Stimulated activated CD4-positive, alpha-beta T cell treated with anti-CD3 and anti-CD28 coated beads, TNF-alpha, amount 100 ng/mL, for 48 hours (primary cell): ENCODE measurements at regions not wholly inside any gene's neighbourhood (a gene's known extent, or its start where the extent isn't known, plus 50 kb on each side); places are given as distances from the start of the nearest gene placed in this dataset.

Source experiments
- DNase-seq, 3 donors: peaks; one replicate each; pipeline ENCODE4 v3.0.0-alpha.2; 2020; ENCODE audit warnings: low read depth in 3 of 3

DNA sequence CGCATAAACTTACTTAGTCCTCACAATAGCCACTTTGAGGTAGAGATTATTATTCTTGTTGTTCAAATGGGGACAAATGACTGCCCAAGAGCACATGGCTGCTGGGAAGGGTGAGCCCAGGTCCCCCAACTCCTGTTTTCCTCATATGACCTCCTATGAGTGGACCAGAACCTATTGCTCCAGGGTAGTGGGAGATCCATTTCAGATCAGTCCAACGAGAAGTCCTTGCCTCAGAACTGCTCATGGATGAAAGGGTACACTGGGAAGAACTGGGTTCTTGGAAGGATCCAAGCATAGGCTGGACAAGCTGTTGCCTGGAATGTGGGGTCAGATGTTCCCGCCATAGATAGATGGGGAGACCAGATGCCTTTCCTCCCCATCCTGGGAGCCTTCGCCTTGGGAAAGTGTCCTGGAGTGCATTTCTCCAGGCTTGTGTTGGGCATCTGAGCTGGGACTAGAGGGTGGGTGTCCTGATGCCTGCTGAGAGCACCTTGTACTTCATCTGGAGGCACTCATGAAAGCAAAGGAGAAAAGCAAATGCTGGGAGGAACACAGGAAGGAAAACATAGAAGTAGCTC is 146.3 kb upstream of the B3GAT1 start:
- no peak for DNase-seq

DNA sequence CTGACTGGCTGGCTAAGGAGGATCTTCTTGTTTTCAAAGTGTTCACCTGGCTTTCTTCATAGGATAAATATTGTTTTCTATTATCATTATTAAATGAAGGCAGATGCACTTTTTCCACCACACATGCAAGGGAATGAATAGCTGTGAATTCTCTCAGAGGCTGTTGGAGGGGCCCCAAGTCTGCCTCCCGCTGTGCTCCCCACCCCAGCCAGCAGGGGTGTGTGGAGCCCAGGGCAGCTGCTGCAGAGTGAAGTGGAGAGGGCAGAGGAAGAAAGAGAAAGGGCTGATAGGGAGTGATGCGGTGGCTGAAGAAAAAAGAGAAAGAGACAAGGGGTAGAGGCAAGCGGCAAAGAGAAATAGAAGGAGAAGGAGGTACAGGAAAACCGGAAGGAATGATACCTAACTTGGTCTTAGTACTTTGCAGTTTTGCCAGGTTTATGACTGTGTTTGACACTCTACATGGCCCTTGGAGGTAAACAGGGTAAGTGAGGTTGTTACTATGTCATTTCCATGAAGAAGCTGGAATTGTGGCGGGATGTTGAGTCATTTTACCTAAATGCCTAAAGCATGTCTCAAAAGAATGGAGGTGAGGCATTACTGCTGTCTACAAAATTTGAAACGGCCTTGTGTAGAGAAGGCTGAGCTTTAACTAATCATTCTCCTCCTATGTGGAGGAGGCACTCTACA is 145.7 kb upstream of the B3GAT1 start:
- DNase-seq: no peak

DNA sequence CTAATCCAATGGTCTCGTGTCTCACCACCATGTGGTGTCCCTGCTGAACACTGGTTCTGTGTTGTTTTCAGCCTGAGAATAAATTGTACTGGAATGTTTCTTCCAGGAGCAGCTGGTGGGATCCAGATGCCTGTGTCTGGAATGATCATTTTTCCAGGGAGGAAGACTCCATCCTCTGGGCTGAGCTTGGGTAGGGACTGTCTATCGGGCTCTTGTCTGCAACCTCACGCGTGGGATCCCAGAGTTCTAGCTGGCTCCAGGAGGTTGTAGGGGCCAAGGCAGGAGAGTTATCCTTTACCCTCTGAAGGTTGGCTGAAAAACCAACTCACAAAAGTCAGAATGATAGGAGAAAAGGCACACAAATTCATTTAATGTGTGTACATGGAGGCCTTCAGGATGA is 144.1 kb upstream of the B3GAT1 start:
- no peak for DNase-seq

DNA sequence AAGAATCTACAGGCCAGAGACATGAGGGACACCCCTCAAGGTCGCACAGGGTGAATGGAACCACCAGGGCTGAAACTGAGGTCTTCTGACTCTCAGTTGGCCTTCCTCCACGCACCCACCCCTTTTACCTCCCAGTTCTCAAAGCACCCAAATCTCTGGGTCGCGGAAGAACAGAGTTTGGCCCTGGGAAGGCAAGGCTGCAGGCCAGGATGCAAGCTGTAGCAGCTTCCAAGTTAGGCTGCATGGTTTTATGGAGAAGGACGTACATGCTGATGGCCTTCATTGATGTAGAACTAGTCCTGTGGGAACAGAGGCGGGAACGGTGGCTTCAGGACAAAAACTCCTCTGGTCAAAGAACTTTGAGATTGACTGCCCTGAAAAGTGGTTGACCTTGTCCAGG is 143.5 kb upstream of the B3GAT1 start:
- DNase-seq: no peak

DNA sequence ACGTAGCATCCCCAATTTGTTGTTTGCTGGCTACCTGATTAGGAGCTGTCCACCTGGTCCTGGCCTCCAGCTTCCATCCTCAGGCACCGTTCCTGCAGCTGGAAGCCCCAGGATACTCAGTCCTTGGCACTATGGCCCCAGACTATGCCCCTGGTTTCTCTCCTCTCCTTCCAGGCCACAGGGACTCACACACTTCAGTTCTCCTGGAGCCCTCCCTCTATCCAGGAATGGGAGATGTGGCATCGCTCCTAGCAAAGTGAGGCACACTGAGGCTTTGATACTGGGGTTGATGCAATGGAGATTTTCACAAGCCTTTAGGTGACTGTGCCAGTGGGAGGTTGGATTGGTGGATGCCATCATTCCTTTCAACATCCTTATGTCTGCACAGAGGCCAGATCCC is 142.8 kb upstream of the B3GAT1 start:
- no peak for DNase-seq

DNA sequence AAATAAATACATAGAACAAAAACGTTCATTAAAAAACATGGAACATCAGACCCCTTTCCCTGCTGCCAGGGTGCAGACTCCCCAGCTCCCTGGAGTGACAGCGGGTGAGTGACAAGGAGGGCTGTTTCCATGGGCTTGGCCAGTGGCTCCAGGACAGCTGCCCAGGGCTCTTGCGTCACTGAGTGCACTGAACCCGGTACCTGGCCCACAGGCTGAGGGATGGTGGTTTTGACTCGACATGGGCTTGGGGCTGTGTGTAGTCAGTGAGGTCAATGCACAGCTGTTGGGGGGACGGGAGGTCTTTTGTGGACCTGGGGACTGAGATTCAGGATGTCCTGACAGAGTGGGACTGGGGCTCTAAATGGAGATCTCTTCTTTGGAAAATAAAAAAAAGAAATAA is 142.1 kb upstream of the B3GAT1 start:
- no peak for DNase-seq

DNA sequence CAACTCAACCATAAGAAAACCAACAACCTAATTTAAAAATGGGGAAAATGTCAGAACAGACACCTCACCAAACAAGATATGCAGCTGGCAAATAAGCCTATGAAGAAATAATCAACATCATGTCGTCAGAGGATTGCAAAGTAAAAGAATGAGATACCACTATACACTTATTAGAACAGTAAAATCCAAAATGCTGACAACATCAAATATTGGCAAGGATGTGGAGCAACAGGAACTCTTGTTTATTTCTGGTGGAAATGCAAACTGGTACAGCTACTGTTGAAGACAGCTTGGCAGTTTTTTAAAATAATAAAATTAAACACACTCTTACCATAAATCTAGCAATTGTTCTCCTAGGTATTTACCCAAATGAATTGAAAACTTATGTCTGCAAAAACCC is 140.7 kb upstream of the B3GAT1 start:
- DNase-seq: no peak

DNA sequence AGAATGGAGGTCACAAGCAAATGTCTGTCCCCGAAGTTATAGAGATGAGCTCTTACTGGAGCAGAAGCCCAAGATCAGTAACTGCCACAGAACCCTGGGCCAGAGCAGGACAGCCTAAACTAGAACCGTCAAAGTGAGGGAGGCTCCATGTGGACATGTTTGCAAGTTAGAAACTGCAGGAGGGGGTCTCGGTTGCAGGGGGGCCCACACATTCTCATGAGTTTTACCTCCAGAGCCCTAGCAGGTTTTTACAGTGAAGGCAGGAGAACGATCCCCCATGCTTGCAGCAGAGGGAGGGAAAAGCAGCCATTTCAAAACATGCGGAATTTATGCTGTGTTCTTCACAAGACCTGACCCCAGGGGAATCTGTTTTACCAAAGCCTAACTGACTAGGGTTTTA is 133.5 kb upstream of the B3GAT1 start:
- DNase-seq: no peak

DNA sequence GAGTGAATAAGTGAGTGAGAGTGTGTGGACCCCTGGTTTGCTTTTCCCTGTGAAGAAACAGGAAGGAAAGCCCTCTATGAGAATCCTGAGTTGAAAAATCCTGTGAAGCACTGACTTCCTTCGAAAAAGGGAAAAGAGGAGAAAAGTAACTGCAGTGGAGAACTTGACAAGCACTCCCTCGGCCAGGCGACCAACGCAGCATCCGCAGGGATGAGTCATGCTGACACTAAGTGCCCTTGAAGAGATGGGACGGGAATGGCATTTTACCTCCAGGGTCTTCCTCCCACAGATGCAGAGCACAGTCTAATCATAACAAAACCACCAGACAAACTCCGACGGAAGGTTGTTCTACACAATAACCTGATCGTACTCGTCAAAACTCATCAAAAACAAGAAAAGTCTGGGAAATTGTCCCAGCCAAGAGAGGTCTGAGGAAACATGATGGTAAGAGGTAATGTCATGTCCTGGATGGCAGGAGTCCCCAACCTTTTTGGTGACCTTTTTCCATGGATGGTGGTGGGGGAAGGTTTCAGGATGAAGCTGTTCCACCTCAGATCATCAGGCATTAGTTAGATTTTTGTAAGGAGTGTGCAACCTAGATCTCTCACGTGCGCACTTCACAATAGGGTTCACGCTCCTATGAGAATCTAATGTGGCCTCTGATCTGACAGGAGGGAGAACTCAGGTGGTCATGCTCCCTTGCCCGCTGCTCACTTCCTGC is 132.2 kb upstream of the B3GAT1 start:
- no peak for DNase-seq

DNA sequence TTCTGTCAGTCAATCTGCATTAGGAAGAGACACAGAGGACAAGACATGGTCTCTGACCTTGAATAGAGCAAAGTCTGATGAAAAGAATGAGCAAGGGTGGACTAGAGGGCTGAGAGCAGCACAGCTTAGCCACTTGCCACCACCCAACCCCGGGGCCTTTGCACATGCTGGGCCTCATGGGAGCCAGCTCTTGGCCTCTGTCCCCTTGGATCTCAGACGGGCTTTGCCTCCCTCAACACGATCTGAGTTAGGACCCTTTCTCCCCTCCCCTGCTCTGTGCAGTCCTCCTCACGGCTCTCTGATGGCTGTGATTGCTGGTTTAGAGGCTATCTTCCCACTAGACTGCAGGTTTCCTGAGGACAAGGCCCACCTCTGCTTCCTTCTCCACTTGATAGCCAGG is 131.6 kb upstream of the B3GAT1 start:
- no peak for DNase-seq

DNA sequence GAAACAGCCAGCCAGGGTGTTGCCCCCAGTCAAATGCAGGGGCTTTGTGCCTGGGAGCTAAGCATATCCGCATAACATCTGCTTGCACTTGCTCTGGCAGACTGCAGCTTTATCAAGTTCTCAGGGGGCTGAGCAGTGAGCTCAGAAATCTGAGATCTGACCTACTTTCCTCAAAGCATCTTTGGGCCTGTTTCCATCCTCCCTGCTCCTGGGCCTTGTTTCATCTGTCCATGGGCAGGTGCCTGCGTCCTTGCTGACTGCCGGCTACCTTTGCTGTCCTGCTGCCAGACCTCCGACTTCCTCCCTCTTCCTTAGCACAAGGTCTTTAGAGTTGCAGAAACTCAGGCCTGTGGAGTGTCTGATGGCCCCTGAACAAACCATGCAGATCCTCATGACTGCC is 131.2 kb upstream of the B3GAT1 start:
- DNase-seq: no peak

DNA sequence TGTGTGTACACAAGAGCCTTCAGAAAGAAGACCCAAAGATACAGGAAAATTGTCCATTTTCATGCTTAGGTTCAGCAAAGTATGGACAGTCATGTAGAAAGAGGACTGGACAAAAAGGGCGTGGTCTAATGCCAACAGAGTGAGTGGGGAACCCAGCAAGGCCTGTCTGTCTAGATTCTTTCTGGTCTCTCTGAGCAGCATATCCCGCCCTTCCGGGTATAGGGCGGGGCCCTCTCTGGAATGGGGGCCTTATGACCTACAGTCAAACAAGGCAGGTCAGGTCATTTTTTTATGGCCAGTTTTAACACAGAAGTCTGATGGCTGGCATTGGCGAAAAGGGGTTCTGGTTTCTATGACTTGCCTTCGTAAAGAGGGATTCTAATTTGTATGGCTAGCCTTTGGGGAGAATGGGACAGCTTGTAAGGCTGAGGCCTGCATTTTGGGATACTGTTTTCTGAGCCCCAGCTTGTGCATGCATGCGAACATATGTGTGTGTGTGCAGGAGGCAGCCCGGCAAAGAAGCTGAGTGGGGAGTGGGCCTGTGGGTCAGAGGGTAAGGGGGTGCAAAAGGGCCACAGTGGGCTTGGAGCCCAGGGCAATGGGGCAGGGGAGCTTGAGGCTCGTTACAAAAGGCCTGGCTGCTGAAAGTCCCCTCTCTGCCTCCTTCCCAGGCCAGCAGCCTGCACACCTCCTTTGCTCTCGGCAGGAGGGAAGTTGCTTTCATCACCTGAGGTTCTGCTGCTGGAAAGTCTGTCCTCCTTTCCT is 130.5 kb upstream of the B3GAT1 start:
- no peak for DNase-seq

DNA sequence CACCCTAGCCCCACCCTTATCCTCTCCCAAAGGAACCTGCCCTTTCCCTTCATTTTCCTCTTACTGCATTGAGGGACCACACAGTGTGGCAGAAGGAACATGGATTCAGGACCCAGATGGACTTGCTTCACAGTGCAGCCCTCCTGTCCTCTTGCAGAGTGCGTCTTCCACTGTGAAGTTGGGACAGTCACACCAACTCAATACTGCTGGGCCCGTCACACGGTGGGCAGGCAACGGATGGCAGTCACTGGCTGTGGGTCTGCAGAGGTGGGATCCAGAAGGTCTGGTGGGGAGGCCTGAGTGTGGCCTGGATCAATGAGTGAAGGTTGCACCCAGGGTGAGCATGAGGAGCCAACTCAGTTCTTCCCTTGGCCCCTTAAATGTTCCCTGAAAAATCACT is 129.9 kb upstream of the B3GAT1 start:
- no peak for DNase-seq

DNA sequence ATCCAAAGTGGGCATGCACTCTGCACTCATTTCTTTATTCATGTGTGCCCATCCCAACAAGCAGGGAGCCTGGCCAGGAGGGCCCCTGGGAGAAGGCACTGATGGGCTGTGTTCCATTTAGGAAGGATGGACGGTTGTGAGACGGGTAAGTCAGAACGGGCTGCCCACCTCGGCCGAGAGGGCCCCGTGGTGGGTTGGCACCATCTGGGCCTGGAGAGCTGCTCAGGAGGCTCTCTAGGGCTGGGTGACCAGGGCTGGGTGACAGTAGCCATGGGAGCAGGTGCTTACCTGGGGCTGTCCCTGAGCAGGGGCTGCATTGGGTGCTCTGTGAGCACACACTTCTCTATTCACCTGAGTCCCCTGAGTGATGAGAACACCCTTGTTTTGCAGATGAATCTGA is 129.3 kb upstream of the B3GAT1 start:
- no peak for DNase-seq

DNA sequence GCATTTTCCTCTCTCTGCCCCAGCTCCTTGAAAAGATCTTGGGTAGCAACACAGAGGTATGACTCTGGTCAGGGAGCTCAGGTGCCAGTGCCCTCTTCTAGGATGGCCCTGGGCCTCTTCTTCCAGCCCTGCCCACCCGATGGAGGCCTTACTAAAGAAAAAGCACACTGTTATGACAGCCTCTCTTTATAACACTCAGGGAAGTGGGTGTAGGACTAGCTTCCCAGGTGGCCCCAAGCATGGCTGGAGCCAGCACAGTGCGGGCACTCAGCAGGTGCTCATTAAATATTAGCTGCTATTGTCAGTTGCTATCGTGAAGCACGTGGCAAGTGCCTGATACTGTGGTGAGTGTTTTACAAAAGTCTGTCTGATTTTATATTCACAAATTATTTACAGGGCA is 127.2 kb upstream of the B3GAT1 start:
- no peak for DNase-seq

DNA sequence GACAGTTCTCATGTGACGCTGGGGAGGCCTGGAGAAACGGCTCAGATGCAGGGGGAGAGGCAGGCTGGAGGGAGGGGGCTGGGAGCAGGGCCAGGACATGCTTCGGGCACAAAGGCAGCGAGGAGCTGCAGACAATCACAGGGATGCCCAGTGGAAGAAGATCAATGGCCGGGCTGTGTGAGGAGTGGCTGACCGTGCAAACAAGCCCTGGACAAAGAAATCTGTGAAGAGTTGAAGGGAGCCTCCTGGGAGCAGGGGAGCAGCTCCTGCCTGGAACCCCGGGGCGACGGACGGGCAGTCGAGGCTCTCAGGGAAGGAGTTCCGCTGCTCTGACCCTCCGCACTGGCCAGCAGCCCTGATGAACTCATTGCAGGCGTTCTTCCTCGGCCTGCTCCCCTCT is 126.7 kb upstream of the B3GAT1 start:
- DNase-seq: no peak

DNA sequence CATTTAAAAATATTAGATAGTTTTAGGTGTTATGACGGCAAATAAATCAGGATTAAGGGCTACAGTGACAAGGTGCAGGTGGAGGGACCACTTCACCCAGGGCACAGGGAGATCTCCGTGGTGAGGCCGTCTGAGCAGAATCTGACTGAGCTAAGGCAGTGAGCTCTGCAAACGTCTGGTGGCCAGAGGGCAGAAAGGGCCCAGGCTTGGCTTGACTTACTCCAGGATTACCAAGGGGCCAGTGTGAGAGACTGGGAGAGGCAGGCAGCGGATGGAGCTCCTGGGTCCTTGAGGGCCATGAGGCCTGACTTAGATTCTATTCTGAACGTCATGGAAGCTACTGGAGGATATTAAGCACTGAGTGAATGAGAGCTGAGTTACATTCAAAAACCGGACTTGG is 125.9 kb upstream of the B3GAT1 start:
- DNase-seq: no peak

DNA sequence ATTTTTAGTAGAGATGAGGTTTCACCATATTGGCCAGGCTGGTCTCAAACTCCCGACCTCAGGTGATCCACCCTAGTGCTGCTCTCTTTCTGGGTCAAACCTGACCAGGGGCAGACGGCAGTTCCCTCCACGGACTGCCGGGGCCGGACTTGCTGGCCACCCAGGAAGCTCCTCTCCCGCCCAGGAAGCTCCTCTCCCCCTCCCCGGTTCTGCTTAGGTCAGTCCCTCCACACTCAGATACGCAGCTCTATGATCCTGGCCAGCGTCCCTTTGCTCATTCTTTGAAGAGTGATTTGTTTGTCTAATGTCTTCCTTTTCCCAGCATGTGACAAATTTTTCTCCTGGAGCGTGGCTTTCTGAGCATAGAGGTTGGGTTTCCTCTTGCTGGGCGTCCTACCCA is 125.3 kb upstream of the B3GAT1 start:
- no peak for DNase-seq

DNA sequence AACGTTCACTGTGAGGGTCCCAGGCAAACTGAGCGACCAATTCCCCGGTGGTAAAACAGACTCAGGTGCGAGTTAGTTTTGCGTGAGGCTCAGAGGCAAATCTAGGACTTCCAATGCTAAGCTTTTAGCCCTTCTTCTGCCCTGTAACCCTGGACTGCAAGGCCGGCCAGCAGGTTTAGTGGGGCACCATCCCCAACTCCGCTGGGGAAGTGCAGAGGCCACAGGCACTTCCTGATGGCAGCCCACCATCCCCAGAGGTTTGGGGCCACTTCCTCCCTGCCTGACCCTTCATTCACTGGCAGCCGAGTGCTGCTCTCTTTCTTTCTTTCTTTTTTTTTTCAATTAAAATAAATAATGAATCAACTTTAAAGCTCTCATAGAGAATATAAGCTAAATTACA is 124.6 kb upstream of the B3GAT1 start:
- no peak for DNase-seq

DNA sequence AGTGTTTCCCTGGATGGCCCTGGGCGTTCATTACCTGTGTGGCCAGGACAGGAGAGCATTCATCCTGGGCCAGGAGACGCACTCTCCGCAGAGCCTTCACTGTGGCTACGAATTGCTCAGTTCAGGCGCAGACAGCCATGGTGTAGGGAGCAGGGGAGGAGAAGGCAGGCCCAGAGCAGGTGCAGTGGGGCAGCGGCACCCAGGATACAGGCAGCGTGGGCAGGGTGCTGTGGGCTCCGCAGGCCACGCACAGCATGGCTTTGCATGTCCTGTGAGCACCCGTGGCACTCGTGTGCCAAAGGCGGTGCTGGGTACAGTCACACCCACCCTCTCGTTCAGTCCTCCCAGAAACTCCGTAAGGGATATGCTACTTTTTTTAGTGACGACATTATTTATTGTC is 124.2 kb upstream of the B3GAT1 start:
- DNase-seq: no peak

DNA sequence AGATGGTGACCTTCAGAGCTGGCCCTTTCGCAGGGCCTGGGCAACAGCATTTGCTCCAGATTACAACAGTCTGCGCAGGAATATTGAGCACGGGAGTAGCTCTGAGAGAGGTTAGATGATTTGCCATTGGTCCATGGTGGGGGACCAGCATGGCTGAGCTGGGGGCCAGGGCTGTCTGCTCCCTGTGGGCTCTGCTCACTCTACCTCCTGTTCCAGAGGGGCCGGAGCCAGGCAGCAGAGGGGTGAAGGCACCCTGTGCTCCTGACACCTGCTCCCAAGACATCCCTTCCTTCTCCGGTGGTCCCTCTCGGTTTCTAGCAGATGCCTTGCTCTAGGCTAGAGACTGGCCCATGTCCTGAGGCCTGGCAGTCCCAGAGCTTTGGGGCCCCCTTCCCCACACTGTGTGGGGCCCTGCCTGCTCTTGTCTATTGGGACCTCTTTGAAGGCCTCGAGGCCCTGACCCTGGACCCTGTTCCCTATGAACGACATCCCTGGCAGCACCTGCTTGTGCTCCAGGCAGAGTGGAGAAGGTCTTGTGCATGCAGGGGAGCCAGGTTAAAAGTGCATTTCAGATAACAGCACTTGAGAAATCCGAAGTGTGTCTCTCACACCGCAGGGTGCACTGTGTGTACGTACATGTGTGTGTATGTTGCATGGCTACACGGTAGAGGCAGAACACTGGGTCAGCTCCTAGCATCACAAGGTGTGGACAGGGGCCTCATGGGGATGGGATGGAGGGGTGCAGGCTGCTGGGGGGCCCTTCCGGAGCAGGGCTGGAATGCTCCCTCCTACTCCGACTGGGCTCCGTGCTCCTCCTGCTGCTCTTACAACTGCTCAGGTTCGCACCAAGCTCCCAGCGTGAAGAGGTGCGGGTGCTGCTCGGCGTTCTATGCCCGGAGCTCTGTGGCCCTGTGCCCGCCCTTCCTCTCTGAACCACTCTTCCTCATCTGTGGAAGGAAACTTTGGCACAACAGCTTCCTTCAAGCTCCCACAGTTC is 123.3 kb upstream of the B3GAT1 start:
- no peak for DNase-seq

DNA sequence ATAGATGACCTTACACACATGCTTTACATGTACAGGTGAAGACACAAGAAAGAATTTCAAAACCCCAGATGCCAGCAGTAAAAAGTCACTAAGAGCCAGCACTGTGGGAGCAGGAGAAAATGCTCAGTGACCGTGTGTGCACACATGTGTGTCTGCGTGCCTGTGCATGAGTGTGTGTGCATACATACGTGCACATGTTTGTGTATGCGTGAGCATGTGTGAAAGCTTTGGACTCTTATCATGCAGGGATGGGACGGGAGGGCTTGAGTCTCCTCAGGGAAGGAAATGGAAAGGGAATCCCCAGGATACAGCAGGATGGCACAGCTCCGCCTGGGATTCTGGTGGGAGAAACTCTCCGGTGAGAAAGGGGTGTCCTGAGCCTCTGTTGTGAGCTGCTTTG is 121.5 kb upstream of the B3GAT1 start:
- no peak for DNase-seq
